Neural progenitor cell (in vitro differentiated cells): ENCODE measurements at regions not wholly inside any gene's neighbourhood (a gene's known extent, or its start where the extent isn't known, plus 50 kb on each side); places are given as distances from the start of the nearest gene placed in this dataset.

ENCODE experiments used
- DNase-seq: peaks from one replicate; pipeline ENCODE4 v3.0.0-alpha.2; 2016; ENCODE audit warnings: low spot score
- H2AFZ ChIP-seq: fragments of 200-600 bp; sonication (generic); replicated peaks from 2 replicates; pipeline ENCODE4 v1.6.1; 2016; ENCODE audit warnings: antibody characterized with exemption
- H3F3A ChIP-seq: fragments of 200-600 bp; sonication (generic); 2 replicates; pipeline ENCODE4 v1.6.1; 2016; ENCODE audit warnings: antibody characterized with exemption, low read depth
- H3K27ac ChIP-seq: fragments of 200-600 bp; sonication (generic); 2 replicates; pipeline ENCODE4 v1.5.1; 2016; ENCODE audit warnings: mild to moderate bottlenecking
- H3K27me3 ChIP-seq: fragments of 200-600 bp; sonication (generic); 2 replicates; pipeline ENCODE4 v1.6.1; 2016; ENCODE audit warnings: mild to moderate bottlenecking, moderate library complexity
- H3K36me3 ChIP-seq: fragments of 200-600 bp; sonication (generic); 2 replicates; pipeline ENCODE4 v1.5.1; 2016
- H3K4me1 ChIP-seq: fragments of 200-600 bp; sonication (generic); 2 replicates; pipeline ENCODE4 v1.6.1; 2016; ENCODE audit warnings: mixed run types
- H3K4me2 ChIP-seq: fragments of 200-600 bp; sonication (generic); 2 replicates; pipeline ENCODE4 v1.6.1; 2016
- H3K4me3 ChIP-seq: fragments of 200-600 bp; sonication (generic); 2 replicates; pipeline ENCODE4 v1.5.1; 2016
- H3K79me2 ChIP-seq: fragments of 200-600 bp; sonication (generic); 2 replicates; pipeline ENCODE4 v1.6.1; 2016; ENCODE audit warnings: low read depth
- H3K9ac ChIP-seq: fragments of 200-600 bp; sonication (generic); 2 replicates; pipeline ENCODE4 v1.6.1; 2016
- H3K9me3 ChIP-seq: fragments of 200-600 bp; sonication (generic); 2 replicates; pipeline ENCODE4 v1.5.1; 2016; ENCODE audit warnings: low read depth
- H4K20me1 ChIP-seq: fragments of 200-600 bp; sonication (generic); 2 replicates; pipeline ENCODE4 v1.6.1; 2016; ENCODE audit warnings: low read depth
- H3K27ac Mint-ChIP-seq: 3 replicates; pipeline ENCODE4 v1.8.0; 2021; ENCODE audit warnings: mixed read lengths
- H3K27me3 Mint-ChIP-seq: 2 replicates; pipeline ENCODE4 v1.8.0; 2022; ENCODE audit warnings: low read depth, mild to moderate bottlenecking, inconsistent platforms, moderate library complexity, mixed read lengths; ENCODE audit not compliant: insufficient read depth
- H3K36me3 Mint-ChIP-seq: 3 replicates; pipeline ENCODE4 v1.8.0; 2021; ENCODE audit warnings: mixed read lengths
- H3K4me1 Mint-ChIP-seq: 3 replicates; pipeline ENCODE4 v1.8.0; 2021; ENCODE audit warnings: mixed read lengths
- H3K4me3 Mint-ChIP-seq: 3 replicates; pipeline ENCODE4 v1.8.0; 2021; ENCODE audit warnings: mild to moderate bottlenecking, moderate library complexity, mixed read lengths
- H3K9me3 Mint-ChIP-seq: 3 replicates; pipeline ENCODE4 v1.8.0; 2020; ENCODE audit warnings: mixed read lengths
- EZH2 ChIP-seq: fragments of 200-600 bp; sonication (generic); IDR thresholded peaks from 2 replicates; pipeline ENCODE4 v1.6.1; 2017; ENCODE audit warnings: antibody characterized with exemption, mild to moderate bottlenecking, moderate library complexity
- EZH2phosphoT487 ChIP-seq: fragments of 200-600 bp; sonication (generic); IDR thresholded peaks from 2 replicates; pipeline ENCODE4 v1.6.1; 2017; ENCODE audit warnings: antibody characterized with exemption
- TF ChIP-seq, protein P1 (sequence below): fragments of 200-600 bp; sonication (generic); IDR thresholded peaks from 2 replicates; pipeline ENCODE4 v1.5.1; 2017; ENCODE audit warnings: antibody characterized with exemption, mild to moderate bottlenecking

DNA sequence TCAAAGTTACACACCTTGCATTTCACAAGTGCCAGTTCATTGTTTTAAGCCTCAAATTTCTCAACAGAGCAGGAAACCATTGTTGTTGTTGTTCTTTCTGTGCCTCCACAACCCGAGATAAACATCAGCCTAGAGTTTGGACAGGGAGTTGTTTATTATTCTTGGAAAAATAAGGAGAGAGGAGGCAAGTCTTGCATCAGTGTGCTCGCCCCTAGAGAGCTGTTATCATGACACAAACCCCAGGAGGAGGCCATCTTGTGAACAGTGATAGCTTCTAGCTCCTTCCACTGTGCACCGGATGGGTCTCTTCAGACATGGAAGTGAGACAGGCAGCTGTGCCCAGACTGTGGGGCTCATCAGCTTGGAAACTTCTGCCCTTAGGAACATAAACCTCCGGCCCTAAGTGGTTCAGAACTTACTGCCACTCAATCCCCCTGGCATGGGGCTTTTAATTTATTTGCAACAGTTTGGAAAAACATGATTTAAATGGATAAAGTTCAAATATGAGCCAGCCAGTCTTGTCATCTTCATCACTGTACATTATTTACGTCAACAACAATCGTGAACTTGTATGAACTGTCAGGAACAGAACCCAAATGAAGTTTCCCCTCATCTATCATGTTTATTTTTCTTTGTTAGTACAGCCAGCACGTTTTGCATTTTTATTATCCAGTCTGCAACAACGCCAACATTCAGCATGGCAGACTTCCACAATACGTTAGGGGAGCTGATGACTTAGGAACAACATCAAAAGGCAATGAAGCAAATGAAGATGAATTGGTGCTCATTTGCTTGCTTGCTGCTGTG lies 181.7 kb upstream of the S1PR3 start:
- Histone ChIP-seq H3K9me3 (no peaks in the 10 kb centered on the region), H3K4me2 (no peak overlapping the region), H3K79me2 (no peaks in the 10 kb centered on the region), H2AFZ (no peak overlapping the region), H3K4me3 (no peak overlapping the region), H3K27me3 (no peaks in the 10 kb centered on the region), H3K36me3 (no peaks in the 10 kb centered on the region), H3K27ac (no peak overlapping the region), H3K9ac (no peak overlapping the region), H3K4me1 (no peaks in the 10 kb centered on the region), H3F3A (no peaks in the 10 kb centered on the region), H4K20me1 (no peaks in the 10 kb centered on the region)
- H3K27ac Mint-ChIP-seq: no peak overlapping the region
- no peak overlapping the region for H3K4me3 Mint-ChIP-seq
- DNase-seq: no peak
- TF ChIP-seq, protein P1, sequence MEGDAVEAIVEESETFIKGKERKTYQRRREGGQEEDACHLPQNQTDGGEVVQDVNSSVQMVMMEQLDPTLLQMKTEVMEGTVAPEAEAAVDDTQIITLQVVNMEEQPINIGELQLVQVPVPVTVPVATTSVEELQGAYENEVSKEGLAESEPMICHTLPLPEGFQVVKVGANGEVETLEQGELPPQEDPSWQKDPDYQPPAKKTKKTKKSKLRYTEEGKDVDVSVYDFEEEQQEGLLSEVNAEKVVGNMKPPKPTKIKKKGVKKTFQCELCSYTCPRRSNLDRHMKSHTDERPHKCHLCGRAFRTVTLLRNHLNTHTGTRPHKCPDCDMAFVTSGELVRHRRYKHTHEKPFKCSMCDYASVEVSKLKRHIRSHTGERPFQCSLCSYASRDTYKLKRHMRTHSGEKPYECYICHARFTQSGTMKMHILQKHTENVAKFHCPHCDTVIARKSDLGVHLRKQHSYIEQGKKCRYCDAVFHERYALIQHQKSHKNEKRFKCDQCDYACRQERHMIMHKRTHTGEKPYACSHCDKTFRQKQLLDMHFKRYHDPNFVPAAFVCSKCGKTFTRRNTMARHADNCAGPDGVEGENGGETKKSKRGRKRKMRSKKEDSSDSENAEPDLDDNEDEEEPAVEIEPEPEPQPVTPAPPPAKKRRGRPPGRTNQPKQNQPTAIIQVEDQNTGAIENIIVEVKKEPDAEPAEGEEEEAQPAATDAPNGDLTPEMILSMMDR: no peak
- TF ChIP-seq EZH2phosphoT487 (no peak), EZH2 (no peak)
- H3K27me3 Mint-ChIP-seq: peaks cover 8% of the 10 kb centered on the region
- H3K9me3 Mint-ChIP-seq: peaks cover 10% of the 10 kb centered on the region
- H3K36me3 Mint-ChIP-seq: no peaks in the 10 kb centered on the region
- peaks cover 17% of the 10 kb centered on the region for H3K4me1 Mint-ChIP-seq

DNA sequence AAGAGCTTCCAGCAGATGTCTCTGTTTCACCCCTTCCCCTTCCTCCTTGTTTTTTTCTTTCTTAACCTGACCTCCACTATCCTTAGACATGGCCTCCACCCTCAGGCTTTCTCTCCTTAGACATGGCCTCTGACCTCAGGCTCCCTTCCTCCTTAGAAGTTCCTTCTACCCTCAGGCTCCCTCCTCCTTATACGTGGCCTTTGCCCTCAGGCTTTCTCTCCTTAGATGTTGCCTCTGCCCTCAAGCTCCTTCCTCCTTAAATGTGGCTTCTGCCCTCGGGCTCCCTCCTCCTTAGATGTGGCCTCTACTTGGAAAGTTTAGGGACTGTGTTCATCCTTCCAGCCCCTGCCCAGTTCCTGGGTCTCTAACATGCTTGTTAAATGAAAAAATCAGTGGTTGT lies 180.4 kb upstream of the S1PR3 start:
- Histone ChIP-seq H3K4me1 (no peaks in the 10 kb centered on the region), H3K9ac (no peak overlapping the region), H3K27ac (no peak overlapping the region), H2AFZ (no peak overlapping the region), H3K9me3 (no peaks in the 10 kb centered on the region), H4K20me1 (no peaks in the 10 kb centered on the region), H3K4me2 (no peak overlapping the region), H3K27me3 (no peaks in the 10 kb centered on the region), H3F3A (no peaks in the 10 kb centered on the region), H3K79me2 (no peaks in the 10 kb centered on the region), H3K36me3 (no peaks in the 10 kb centered on the region), H3K4me3 (no peak overlapping the region)
- Mint-ChIP-seq H3K4me1 (peaks cover 28% of the 10 kb centered on the region), H3K9me3 (peaks cover 10% of the 10 kb centered on the region), H3K4me3 (no peak overlapping the region), H3K36me3 (no peaks in the 10 kb centered on the region), H3K27me3 (peaks cover 8% of the 10 kb centered on the region), H3K27ac (no peak overlapping the region)
- no peak for DNase-seq
- TF ChIP-seq EZH2phosphoT487 (no peak), EZH2 (no peak)
- TF ChIP-seq, protein P1: no peak

DNA sequence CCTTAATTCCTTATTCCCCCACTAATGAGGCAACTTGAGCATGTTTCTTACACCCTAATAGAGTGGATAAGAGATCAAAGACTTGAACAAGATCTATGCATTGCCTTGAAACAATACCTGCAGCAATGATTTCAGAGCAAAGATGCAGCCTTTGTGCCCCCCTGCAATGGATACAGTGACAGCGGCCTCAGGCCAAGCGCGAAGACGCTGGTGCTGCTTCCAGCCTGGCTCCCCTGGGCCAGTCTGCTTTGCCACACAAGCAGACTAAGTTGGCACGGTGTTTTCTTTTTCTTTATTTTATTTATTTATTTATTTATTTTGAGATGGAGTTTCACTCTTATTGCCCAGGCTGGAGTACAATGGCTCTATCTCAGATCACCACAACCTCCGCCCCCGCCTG lies 179.8 kb upstream of the S1PR3 start:
- Mint-ChIP-seq H3K4me1 (peaks cover 30% of the 10 kb centered on the region), H3K4me3 (no peak overlapping the region), H3K9me3 (peaks cover 12% of the 10 kb centered on the region), H3K27ac (no peak overlapping the region), H3K27me3 (peaks cover 8% of the 10 kb centered on the region), H3K36me3 (no peaks in the 10 kb centered on the region)
- Histone ChIP-seq H3K4me2 (no peak overlapping the region), H3K9ac (no peak overlapping the region), H2AFZ (no peak overlapping the region), H3K27ac (no peak overlapping the region), H3F3A (no peaks in the 10 kb centered on the region), H3K9me3 (no peaks in the 10 kb centered on the region), H3K4me3 (no peak overlapping the region), H4K20me1 (no peaks in the 10 kb centered on the region), H3K4me1 (no peaks in the 10 kb centered on the region), H3K27me3 (no peaks in the 10 kb centered on the region), H3K36me3 (no peaks in the 10 kb centered on the region), H3K79me2 (no peaks in the 10 kb centered on the region)
- no peak for DNase-seq
- TF ChIP-seq, protein P1: no peak
- TF ChIP-seq EZH2phosphoT487 (no peak), EZH2 (no peak)
